Tibial nerve (tissue), 4 donors: ENCODE measurements at regions not wholly inside any gene's neighbourhood (a gene's known extent, or its start where the extent isn't known, plus 50 kb on each side); places are given as distances from the start of the nearest gene placed in this dataset.

Experiments
- CTCF ChIP-seq, 5 experiments: fragments of 200-600 bp in 3 of 5; fragments of 450-650 bp in 2 of 5; sonication (generic) in 3 of 5; IDR thresholded peaks; one replicate each; pipeline ENCODE4 v1.5.1; 2016 to 2019; ENCODE audit warnings: antibody characterized with exemption in 5 of 5, mild to moderate bottlenecking in 3 of 5, moderate library complexity in 2 of 5
- EP300 ChIP-seq, 2 donors: sonication (generic); formaldehyde crosslinking; IDR thresholded peaks; one replicate each; pipeline ENCODE4 v1.6.1; 2017; ENCODE audit warnings: antibody characterized with exemption in 2 of 2, mild to moderate bottlenecking in 1 of 2
- POLR2A ChIP-seq, 2 donors: fragments of 450-650 bp; IDR thresholded peaks; one replicate each; pipeline ENCODE4 v1.6.1; 2017; ENCODE audit warnings: antibody characterized with exemption in 2 of 2, mild to moderate bottlenecking in 2 of 2, moderate library complexity in 2 of 2

GRCh38 chr11:91199866-91200265, 977.0 kb upstream of the CHORDC1 start:
- TF ChIP-seq CTCF (IDR thresholded peaks at IDR 0.05) (no peak), EP300 (IDR thresholded peaks at IDR 0.05) (no peak), POLR2A (IDR thresholded peaks at IDR 0.05) (no peak)
